Panc1 (cell line): ENCODE measurements at regions not wholly inside any gene's neighbourhood (a gene's known extent, or its start where the extent isn't known, plus 50 kb on each side); places are given as distances from the start of the nearest gene placed in this dataset.

Source experiments
- ATAC-seq: fragments of 200-7000 bp; cut with Tn5 transposase; 2 replicates; pipeline ENCODE4 v1.9.1; 2020; ENCODE audit warnings: mild to moderate bottlenecking, moderate library complexity
- BruUV-seq: library from RNA; stranded (reverse); fragments of 400-500 nt; replicated peaks from 2 replicates; lab custom pipeline; 2021; lab: Mats Ljungman, UMichigan
- CTCF ChIA-PET: fragments of 300-600 bp; sonication (Branson Sonifier 250); formaldehyde crosslinking; loops from one replicate; lab custom pipeline; 2022; ENCODE audit warnings: antibody characterized with exemption; lab: Charles Lee
- POLR2A ChIA-PET: fragments of 300-600 bp; sonication (Branson Sonifier 250); formaldehyde crosslinking; loops from one replicate; lab custom pipeline; 2022; ENCODE audit warnings: antibody characterized with exemption; lab: Charles Lee
- DNase-seq: peaks from one replicate; pipeline ENCODE4 v3.0.0-alpha.2; 2010; ENCODE audit warnings: low read depth, low spot score
- H3K27ac ChIP-seq: 2 replicates; pipeline ENCODE4 v1.5.1; 2011; ENCODE audit warnings: mild to moderate bottlenecking, low read length, inconsistent platforms
- H3K27me3 ChIP-seq: fragments of 200-500 bp; sonication (Bioruptor generic); 2 replicates; pipeline ENCODE4 v1.6.0; 2014; ENCODE audit warnings: low read length, inconsistent platforms; ENCODE audit not compliant: control insufficient read depth, insufficient read depth
- H3K36me3 ChIP-seq: fragments of 200-500 bp; sonication (Bioruptor generic); 2 replicates; pipeline ENCODE4 v1.5.1; 2014; ENCODE audit warnings: inconsistent platforms, mild to moderate bottlenecking, low read length, moderate library complexity; ENCODE audit not compliant: control insufficient read depth, insufficient read depth
- H3K4me1 ChIP-seq: 2 replicates; pipeline ENCODE4 v1.5.1; 2011; ENCODE audit warnings: inconsistent platforms, mild to moderate bottlenecking, low read length, moderate library complexity; ENCODE audit not compliant: control insufficient read depth, insufficient read depth
- H3K4me3 ChIP-seq, 2 experiments: 2 replicates each; pipeline ENCODE4 v1.5.1; 2011 to 2012; ENCODE audit warnings: low read depth in 2 of 2, low read length in 2 of 2, mild to moderate bottlenecking in 2 of 2, inconsistent platforms in 1 of 2, moderate library complexity in 1 of 2
- H3K9me3 ChIP-seq: fragments of 200-500 bp; sonication (Bioruptor generic); 2 replicates; pipeline ENCODE4 v1.5.1; 2014; ENCODE audit warnings: low read depth, mild to moderate bottlenecking, inconsistent platforms, low read length, moderate library complexity; ENCODE audit not compliant: control insufficient read depth, insufficient read depth
- POLR2AphosphoS5 ChIP-seq: IDR thresholded peaks from 2 replicates; pipeline ENCODE4 v1.6.1; 2012; ENCODE audit warnings: mild to moderate bottlenecking, low read depth, low read length, moderate library complexity
- SIN3A ChIP-seq: IDR thresholded peaks from 2 replicates; pipeline ENCODE4 v1.6.1; 2012; ENCODE audit warnings: low read depth, mild to moderate bottlenecking, low read length, moderate library complexity, borderline replicate concordance; ENCODE audit not compliant: insufficient read depth
- TCF7L2 ChIP-seq: IDR thresholded peaks from 2 replicates; pipeline ENCODE4 v1.6.1; 2011; ENCODE audit warnings: mild to moderate bottlenecking, low read depth, low read length, inconsistent platforms
- in situ Hi-C: cut with HindIII; loops from 2 replicates; pipeline ENCODE4 v1.10.0; 2016; ENCODE audit warnings: low sequenced_read_pairs, low pct_unique_long_range_greater_than_20kb
- intact Hi-C: fragments of 100-400 bp; cut with micrococcal nuclease; formaldehyde crosslinking; loops from one replicate; pipeline ENCODE4 v1.10.0; 2022; ENCODE audit not compliant: unreplicated experiment
- TF ChIP-seq, protein P1 (sequence below), 2 experiments: IDR thresholded peaks; 2 replicates each; pipeline ENCODE4 v1.6.1; 2011 to 2012; ENCODE audit warnings: low read depth in 2 of 2, control low read depth in 1 of 2, low read length in 1 of 2, mild to moderate bottlenecking in 1 of 2, moderate library complexity in 1 of 2; ENCODE audit not compliant: insufficient read depth in 1 of 2
- TF ChIP-seq, protein P2 (sequence below): fragments of 450-650 bp; IDR thresholded peaks from 2 replicates; pipeline ENCODE4 v1.5.1; 2017; ENCODE audit warnings: mild to moderate bottlenecking

DNA sequence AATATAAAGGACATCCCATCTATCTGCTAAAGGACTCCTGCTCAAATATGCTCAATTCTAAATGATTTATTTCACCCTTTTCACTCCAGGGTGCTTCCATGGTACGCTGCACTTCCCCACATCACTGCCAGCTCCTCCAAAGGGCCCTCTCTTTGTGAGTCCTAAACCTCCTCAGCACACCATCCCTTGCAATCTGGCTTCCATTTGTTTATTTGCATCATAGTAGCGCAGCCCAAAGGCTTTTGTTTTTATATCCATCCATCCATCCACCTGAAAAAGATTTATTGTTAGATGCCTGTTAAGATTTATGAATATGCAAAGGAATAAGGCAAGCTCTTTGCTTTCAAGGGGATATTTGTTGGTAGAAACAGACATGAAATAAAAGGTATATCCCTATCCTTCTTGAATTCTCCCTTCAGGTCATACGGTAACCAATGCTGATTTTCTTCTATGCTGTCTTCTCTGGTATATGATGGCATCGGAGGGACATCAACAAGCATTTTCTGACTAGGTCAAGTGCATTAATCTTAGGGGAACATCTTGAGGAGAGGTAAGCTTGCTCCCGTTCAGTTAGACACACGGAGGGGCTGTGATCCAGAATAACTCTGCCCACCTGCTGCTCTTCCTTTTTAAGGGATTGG, 397.6 kb downstream of the LIG4 start:
- H3K36me3 ChIP-seq: no peaks in the 10 kb centered on the region
- intact Hi-C loops: no loop called here
- H3K27ac ChIP-seq: no peak overlapping the region
- ChIA-PET POLR2A (no interaction called here), CTCF (no interaction called here)
- no peak for ATAC-seq
- TF ChIP-seq, protein P1, sequence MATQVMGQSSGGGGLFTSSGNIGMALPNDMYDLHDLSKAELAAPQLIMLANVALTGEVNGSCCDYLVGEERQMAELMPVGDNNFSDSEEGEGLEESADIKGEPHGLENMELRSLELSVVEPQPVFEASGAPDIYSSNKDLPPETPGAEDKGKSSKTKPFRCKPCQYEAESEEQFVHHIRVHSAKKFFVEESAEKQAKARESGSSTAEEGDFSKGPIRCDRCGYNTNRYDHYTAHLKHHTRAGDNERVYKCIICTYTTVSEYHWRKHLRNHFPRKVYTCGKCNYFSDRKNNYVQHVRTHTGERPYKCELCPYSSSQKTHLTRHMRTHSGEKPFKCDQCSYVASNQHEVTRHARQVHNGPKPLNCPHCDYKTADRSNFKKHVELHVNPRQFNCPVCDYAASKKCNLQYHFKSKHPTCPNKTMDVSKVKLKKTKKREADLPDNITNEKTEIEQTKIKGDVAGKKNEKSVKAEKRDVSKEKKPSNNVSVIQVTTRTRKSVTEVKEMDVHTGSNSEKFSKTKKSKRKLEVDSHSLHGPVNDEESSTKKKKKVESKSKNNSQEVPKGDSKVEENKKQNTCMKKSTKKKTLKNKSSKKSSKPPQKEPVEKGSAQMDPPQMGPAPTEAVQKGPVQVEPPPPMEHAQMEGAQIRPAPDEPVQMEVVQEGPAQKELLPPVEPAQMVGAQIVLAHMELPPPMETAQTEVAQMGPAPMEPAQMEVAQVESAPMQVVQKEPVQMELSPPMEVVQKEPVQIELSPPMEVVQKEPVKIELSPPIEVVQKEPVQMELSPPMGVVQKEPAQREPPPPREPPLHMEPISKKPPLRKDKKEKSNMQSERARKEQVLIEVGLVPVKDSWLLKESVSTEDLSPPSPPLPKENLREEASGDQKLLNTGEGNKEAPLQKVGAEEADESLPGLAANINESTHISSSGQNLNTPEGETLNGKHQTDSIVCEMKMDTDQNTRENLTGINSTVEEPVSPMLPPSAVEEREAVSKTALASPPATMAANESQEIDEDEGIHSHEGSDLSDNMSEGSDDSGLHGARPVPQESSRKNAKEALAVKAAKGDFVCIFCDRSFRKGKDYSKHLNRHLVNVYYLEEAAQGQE (IDR thresholded peaks at IDR 0.05; ENCODE audit: insufficient read depth in 1 of 2, low read depth in 2 of 2, low read length in 1 of 2): no peak
- TF ChIP-seq TCF7L2 (no peak), POLR2AphosphoS5 (no peak), SIN3A (no peak)
- TF ChIP-seq, protein P2, sequence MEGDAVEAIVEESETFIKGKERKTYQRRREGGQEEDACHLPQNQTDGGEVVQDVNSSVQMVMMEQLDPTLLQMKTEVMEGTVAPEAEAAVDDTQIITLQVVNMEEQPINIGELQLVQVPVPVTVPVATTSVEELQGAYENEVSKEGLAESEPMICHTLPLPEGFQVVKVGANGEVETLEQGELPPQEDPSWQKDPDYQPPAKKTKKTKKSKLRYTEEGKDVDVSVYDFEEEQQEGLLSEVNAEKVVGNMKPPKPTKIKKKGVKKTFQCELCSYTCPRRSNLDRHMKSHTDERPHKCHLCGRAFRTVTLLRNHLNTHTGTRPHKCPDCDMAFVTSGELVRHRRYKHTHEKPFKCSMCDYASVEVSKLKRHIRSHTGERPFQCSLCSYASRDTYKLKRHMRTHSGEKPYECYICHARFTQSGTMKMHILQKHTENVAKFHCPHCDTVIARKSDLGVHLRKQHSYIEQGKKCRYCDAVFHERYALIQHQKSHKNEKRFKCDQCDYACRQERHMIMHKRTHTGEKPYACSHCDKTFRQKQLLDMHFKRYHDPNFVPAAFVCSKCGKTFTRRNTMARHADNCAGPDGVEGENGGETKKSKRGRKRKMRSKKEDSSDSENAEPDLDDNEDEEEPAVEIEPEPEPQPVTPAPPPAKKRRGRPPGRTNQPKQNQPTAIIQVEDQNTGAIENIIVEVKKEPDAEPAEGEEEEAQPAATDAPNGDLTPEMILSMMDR: no peak
- no TSS peak for BruUV-seq
- in situ Hi-C loops: no loop called here
- DNase-seq: no peak
- H3K9me3 ChIP-seq: no peaks in the 10 kb centered on the region
- H3K27me3 ChIP-seq: no peaks in the 10 kb centered on the region
- H3K4me3 ChIP-seq: no peak overlapping the region
- no peaks in the 10 kb centered on the region for H3K4me1 ChIP-seq

DNA sequence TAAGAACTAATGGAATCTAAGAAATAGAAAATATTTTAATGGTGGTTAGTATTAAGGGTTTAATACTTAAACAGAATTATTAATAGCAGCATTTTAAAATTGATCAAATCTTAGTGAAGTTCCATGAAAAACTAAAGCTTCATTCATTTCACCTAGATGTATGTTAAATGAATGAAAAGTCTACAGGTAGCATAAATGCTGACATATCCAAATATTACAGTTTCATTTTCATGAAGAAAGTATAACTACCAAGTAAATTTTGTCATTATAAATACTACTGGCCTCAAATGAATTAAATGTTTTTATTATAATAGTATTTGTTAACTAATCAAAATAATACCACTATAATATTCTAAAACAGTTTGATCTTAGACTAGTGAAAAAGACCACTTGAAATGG, 403.3 kb downstream of the LIG4 start:
- ATAC-seq: no peak
- DNase-seq: no peak
- POLR2A ChIA-PET: no interaction called here
- in situ Hi-C loops (no loop called here), intact Hi-C loops (no loop called here)
- TF ChIP-seq SIN3A (no peak), TCF7L2 (no peak), POLR2AphosphoS5 (no peak)
- TF ChIP-seq, protein P2: no peak
- TF ChIP-seq, protein P1 (IDR thresholded peaks at IDR 0.05; ENCODE audit: insufficient read depth in 1 of 2, low read depth in 2 of 2, low read length in 1 of 2): no peak
- no peaks in the 10 kb centered on the region for H3K4me1 ChIP-seq
- CTCF ChIA-PET: interaction anchor here (0.6 kb wide), 1 partner anchor 611 kb away, joined by 3 read pairs; no protein-coding TSS in a partner anchor
- BruUV-seq: no TSS peak
- no peak overlapping the region for H3K27ac ChIP-seq
- H3K9me3 ChIP-seq: no peaks in the 10 kb centered on the region
- H3K27me3 ChIP-seq: no peaks in the 10 kb centered on the region
- H3K4me3 ChIP-seq: no peak overlapping the region
- H3K36me3 ChIP-seq: no peaks in the 10 kb centered on the region
